ENCODE measurements at regions not wholly inside any gene's neighbourhood (a gene's known extent, or its start where the extent isn't known, plus 50 kb on each side); places are given as distances from the start of the nearest gene placed in this dataset.

DNA sequence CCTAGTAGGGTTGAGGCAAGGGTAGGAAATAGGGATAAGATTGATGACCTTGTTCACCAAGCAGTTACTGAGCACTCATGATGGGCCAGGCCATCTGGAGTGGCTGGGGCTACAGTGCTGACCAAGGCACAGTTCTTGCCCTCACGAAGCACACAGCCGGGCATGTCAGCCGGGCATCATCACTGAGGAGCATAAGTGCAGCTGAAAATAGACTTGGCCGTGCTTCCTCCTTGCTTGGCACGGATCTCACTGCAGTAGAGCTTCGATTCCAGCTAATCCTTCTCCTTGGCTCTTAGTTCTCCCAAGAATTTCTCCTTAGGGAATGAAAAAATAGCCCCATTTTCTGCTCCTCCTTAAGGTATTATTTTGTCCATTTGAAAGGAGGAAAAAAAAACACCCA, 116.6 kb downstream of the NMUR2 start:
- no peak for TF ChIP-seq POLR2A (IDR thresholded peaks at IDR 0.05; ENCODE audit: low read length)
- no peak for TF ChIP-seq GATA1 (IDR thresholded peaks at IDR 0.05; ENCODE audit: low read depth, low read length)

All from erythroblast (primary cell).